Endothelial cell of hepatic sinusoid (primary cell): ENCODE measurements at regions not wholly inside any gene's neighbourhood (a gene's known extent, or its start where the extent isn't known, plus 50 kb on each side); places are given as distances from the start of the nearest gene placed in this dataset.

ENCODE experiments used
- in situ Hi-C: cut with HindIII; loops from 2 replicates; pipeline ENCODE4 v1.10.0; 2017; ENCODE audit warnings: low sequenced_read_pairs

GRCh38 chr3:95407709-95408463 lies 1345.0 kb downstream of the NSUN3 start:
- in situ Hi-C loops = no loop called here

- in situ Hi-C loops = no loop called here
Observed at GRCh38 chr3:95408464-95408862, 1345.6 kb downstream of the NSUN3 start.

GRCh38 chr3:95418251-95418650 lies 1355.4 kb downstream of the NSUN3 start:
- in situ Hi-C loops = no loop called here

GRCh38 chr3:95424279-95424678 lies 1361.4 kb downstream of the NSUN3 start:
- in situ Hi-C loops = no loop called here

GRCh38 chr3:95434491-95434890 lies 1371.6 kb downstream of the NSUN3 start:
- in situ Hi-C loops = no loop called here

GRCh38 chr3:95437409-95437808 lies 1374.5 kb downstream of the NSUN3 start:
- in situ Hi-C loops = no loop called here

GRCh38 chr3:95438274-95438673 lies 1375.4 kb downstream of the NSUN3 start:
- in situ Hi-C loops = no loop called here

GRCh38 chr3:95442766-95443165 lies 1371.6 kb upstream of the EPHA6 start:
- in situ Hi-C loops = no loop called here

- in situ Hi-C loops = no loop called here
Observed at GRCh38 chr3:95449841-95450240, 1364.6 kb upstream of the EPHA6 start.

GRCh38 chr3:95453242-95453641 lies 1361.2 kb upstream of the EPHA6 start:
- in situ Hi-C loops = no loop called here

- in situ Hi-C loops = no loop called here
Observed at GRCh38 chr3:95456835-95457234, 1357.6 kb upstream of the EPHA6 start.

GRCh38 chr3:95459706-95460105 lies 1354.7 kb upstream of the EPHA6 start:
- in situ Hi-C loops = no loop called here

- in situ Hi-C loops = no loop called here
Observed at GRCh38 chr3:95460274-95460673, 1354.1 kb upstream of the EPHA6 start.

GRCh38 chr3:95462161-95462560 lies 1352.2 kb upstream of the EPHA6 start:
- in situ Hi-C loops = no loop called here

- in situ Hi-C loops = no loop called here
Observed at GRCh38 chr3:95464346-95464745, 1350.0 kb upstream of the EPHA6 start.

GRCh38 chr3:95468331-95468730 lies 1346.1 kb upstream of the EPHA6 start:
- in situ Hi-C loops = no loop called here

GRCh38 chr3:95474338-95474737 lies 1340.1 kb upstream of the EPHA6 start:
- in situ Hi-C loops = no loop called here

GRCh38 chr3:95476534-95476933 lies 1337.9 kb upstream of the EPHA6 start:
- in situ Hi-C loops = no loop called here

- in situ Hi-C loops = no loop called here
Observed at GRCh38 chr3:95506174-95506573, 1308.2 kb upstream of the EPHA6 start.

GRCh38 chr3:95508124-95508523 lies 1306.3 kb upstream of the EPHA6 start:
- in situ Hi-C loops = no loop called here

GRCh38 chr3:95511828-95512227 lies 1302.6 kb upstream of the EPHA6 start:
- in situ Hi-C loops = no loop called here

- in situ Hi-C loops = no loop called here
Observed at GRCh38 chr3:95514260-95514659, 1300.1 kb upstream of the EPHA6 start.

- in situ Hi-C loops = no loop called here
Observed at GRCh38 chr3:95521396-95521795, 1293.0 kb upstream of the EPHA6 start.
